Brain pericyte (primary cell): ENCODE measurements at regions not wholly inside any gene's neighbourhood (a gene's known extent, or its start where the extent isn't known, plus 50 kb on each side); places are given as distances from the start of the nearest gene placed in this dataset.
"Not testable (repeated sequence)": the region's sequence is repeated elsewhere in the genome, so short reads cannot be mapped to it uniquely, and the experiment has no call there.

Source experiments
- DNase-seq: peaks from one replicate; pipeline ENCODE4 v3.0.0-alpha.2; 2012; ENCODE audit warnings: low read depth, low spot score

DNA sequence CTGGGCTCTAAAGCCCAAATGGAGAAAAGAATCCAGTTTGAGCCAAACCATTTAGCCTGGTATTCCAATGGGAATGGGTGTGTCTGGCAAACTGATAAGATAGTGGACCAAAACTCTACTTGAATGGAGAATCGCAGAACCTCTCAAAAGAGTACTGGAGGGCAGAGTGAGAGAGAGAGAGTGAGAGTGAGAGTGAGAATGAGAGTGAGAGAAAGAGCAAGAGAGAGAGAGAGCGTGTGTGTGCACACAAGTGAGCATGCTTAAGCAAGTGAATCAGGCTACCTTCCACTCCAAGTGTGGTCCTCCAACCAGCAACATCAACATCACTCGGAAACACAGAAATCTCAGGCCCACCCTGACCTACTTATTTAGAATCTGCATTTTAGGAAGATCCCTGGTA lies 58.8 kb downstream of the UQCRFS1 start:
- no peak for DNase-seq

DNA sequence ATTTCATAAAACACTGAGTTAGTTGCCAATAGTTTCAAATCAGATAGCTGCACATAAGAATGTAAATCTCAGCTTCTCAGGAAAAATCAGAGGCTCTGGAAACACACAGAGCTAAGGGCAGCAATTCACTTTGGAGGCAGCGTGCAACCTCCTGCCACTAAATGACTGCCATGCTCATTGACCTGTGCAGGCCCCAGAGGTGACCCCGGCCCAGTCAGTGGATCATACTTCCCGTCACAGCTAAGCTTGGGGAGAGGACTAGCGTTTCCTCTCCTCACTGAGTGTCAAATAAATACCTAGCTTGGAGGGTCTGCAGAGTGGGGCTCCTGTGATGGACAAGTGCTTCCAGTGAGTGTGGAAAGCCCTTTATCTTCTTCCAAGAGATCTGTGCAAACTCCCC lies 67.2 kb downstream of the UQCRFS1 start:
- no peak for DNase-seq

DNA sequence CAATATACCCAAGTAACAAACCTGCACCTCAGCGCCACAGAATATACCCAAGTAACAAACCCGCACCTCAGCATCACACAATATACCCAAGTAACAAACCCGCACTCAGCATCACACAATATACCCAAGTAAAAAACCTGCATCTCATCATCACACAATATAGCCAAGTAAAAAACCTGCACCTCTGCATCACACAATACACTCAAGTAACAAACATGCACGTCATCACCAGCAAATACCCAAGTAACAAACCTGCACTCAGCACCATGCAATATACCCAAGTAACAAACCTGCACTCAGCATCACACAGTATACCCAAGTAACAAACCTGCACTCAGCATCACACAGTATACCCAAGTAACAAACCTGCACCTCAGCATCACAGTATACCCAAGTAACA lies 69.8 kb downstream of the UQCRFS1 start:
- DNase-seq = no peak

DNA sequence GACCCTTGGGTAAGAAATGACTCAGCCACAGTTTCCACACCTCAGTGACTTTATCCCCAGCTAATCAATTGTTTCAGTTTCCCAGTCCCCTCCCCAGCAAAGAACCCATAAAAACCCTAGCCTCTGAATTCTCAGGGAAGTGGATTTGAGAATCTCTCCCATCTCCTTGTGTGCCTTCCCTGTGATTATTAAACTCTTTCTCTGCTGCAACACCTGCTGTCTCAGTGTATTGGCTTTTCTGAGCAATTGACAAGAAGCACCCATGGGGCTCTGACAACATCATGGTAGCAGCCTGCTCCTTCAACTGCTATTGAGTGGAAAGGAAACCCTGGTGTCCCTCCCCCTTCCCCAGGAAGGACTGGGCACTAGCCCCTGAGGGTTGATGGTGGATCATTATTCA lies 73.7 kb downstream of the UQCRFS1 start:
- no peak for DNase-seq

GRCh38 chr19:29138206-29138605 lies 74.7 kb downstream of the UQCRFS1 start:
- not testable (repeated sequence) for DNase-seq

GRCh38 chr19:29131456-29131855 lies 81.5 kb downstream of the UQCRFS1 start:
- no peak for DNase-seq

- DNase-seq = no peak
Measured at GRCh38 chr19:29129148-29129547, 83.8 kb downstream of the UQCRFS1 start.

DNA sequence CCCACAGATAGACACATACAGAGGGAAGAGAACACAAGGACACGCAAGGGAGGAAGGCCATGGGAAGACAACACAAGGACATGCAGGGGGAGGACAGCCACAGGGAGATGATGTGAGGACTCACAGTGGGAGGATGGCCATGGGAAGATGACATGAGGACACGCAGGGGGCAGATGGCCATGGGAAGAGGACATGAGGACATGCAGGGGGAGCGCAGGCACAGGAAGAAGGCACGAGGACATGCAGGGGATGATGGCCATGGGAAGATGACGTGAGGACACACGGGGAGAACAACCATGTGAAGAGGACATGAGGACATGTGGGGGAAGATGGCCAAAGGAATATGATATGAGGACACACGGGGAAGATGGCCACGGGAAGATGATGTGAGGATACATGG lies 84.7 kb downstream of the UQCRFS1 start:
- DNase-seq = no peak

DNA sequence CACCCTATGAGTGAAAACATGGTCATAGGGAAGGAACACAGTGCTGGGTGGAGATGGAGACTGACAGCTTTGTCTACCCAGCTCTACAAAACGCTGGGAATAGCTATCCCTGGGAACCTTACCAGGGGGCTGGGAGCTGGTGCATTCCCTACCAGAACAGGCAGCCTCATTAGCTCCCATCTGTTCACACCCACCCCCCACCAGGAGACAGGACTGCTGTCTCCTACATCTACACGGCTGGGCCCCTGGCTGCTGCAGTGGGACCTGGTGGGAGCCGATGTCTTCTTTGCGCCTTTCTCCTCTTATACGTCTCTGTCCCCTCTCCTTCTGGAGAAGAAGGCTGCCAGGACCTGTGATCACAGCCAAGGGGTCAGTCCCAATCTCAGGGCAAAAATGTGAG lies 90.8 kb downstream of the UQCRFS1 start:
- DNase-seq = no peak

DNA sequence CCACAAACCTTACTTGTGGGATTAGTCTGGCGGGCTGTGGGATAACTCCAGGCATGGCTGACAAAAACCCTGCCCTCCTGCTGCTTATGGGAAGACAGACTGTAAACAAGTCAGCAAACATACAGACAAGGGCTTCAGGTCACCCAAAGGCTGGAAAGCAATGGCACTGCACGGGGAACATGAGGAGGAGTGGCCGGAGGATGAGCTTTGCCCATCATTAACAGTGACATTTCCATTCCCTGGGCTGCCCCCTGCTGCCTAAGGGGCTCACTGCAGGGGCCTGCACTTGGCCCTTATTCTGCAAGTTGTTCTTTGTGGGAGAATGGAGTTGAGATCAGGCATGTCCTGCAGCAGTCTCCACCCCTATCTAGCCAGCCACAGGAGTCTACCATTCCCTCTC lies 91.3 kb downstream of the UQCRFS1 start:
- no peak for DNase-seq

DNA sequence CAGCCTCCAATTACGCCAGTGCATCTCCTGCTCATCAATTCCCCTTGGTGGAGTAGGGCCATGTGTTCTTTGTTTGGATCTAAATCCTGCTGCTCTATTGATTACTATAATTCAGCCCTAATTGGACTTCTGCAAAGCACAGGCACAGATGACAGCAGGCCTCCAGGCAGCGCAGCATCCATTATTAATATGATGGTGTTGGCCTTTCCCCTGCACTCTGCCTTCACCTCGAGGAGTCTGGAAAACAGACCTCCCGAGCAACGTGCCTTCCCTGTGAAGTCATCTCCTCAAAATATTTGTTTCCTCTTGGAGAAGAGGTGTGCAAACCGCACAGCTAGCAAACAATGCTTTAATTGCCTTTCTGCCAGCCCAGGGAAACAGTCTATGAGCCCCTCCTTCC lies 92.5 kb downstream of the UQCRFS1 start:
- DNase-seq = no peak

- no peak for DNase-seq
Measured at GRCh38 chr19:29119590-29119989, 93.4 kb downstream of the UQCRFS1 start.

DNA sequence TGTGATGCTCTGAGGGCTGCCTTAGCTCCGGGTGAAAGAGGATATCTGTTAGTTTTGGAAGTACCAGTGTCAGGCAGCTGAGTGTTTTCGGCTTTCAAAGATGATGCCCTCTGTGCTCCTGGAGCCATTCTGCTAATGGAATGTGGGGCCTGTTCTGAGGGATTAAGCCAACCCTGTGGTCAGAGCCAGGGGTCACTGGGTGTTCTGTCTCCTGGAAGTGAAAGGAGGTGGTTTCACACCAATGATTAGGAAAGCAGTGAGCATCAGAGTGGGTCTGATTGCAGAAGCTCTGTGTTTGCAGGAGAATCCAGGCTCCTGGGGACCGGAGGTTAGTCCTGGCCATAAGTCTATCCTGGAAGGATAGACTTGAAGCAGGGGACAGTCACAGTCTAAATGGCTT lies 94.6 kb downstream of the UQCRFS1 start:
- no peak for DNase-seq

DNA sequence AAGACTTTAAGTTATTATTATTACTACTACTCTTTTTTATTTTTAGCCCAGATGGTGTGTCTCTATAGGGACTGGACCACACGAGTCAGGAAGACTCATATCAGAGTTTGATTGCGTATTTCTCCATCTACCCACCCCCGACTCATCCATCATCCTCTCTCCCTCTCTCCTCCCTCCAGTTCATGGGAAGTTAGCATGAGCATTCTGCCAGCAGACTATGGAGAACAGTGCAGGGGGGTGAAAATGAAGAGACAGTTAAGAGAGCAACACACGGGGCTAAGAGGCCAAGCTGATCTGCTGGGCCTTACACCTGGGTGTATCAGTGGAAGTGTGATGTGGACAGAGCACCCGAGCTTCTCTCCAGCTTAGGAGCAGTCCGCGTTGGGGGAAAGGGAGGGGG lies 95.0 kb downstream of the UQCRFS1 start:
- no peak for DNase-seq

GRCh38 chr19:29115181-29115580 lies 97.8 kb downstream of the UQCRFS1 start:
- no peak for DNase-seq

DNA sequence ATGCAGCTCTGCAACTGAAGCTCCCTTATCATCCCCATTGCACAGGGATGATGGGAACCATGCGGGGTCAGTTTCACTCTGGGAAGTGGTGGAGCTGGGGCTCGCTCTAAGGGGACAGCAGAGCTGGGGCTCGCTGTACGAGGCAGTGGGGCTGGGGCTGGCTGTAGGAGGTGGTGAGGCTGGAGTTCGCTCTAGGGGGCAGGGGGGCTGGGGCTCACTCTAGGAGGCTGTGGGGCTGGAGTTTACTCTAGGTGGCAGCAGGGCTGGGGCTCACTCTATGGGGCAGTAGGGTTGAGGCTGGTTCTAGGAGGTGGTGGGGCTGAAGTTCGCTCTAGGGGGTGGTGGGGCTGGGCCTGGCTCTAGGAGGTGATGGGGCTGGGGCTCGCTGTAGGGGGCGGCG lies 99.1 kb downstream of the UQCRFS1 start:
- no peak for DNase-seq

- DNase-seq = no peak
Measured at GRCh38 chr19:29111576-29111975, 101.4 kb downstream of the UQCRFS1 start.

- DNase-seq = no peak
Measured at GRCh38 chr19:29107831-29108230, 105.1 kb downstream of the UQCRFS1 start.

GRCh38 chr19:29106346-29106885 lies 106.5 kb downstream of the UQCRFS1 start:
- DNase-seq = no peak

DNA sequence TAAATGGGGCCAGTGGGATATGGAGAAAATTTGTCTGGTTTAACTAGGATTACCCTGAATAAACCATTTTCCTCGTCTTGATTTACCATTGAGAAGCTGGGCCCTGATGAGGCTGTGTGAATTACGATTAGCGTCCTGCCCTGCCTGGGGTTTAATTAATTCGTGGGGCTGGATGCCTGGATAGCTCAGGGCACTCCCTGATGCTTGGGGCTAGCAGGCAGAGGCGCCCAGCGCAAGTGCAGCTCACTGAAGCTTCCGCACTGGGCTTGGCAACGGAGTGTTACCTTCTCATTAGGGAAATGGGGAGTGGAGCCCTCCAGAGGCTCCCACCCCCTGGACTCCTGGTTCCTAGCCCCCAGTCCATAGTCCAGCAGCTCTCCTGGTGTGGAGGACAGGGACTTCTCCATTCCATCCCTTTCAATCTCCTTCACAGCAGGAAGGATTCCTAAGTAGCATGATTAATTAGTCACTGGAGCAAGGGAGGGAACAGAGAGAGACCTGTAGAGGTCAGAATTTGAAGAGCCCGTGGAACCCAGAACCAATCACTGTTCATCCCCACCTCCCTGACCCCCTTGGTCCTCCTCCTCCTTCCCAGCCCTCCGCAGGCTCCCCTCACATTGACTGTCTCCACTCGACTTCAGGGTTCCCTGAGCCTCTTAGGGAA lies 107.2 kb downstream of the UQCRFS1 start:
- DNase-seq = no peak

- no peak for DNase-seq
Measured at GRCh38 chr19:29104605-29105241, 108.2 kb downstream of the UQCRFS1 start.

- no peak for DNase-seq
Measured at GRCh38 chr19:29098863-29099481, 114.0 kb downstream of the UQCRFS1 start.

- no peak for DNase-seq
Measured at GRCh38 chr19:29098091-29098490, 114.9 kb downstream of the UQCRFS1 start.
